ENCODE measurements at regions not wholly inside any gene's neighbourhood (a gene's known extent, or its start where the extent isn't known, plus 50 kb on each side); places are given as distances from the start of the nearest gene placed in this dataset.

GRCh38 chr6:44661221-44662008 lies 273.9 kb downstream of the CDC5L start:
- Histone ChIP-seq H3K9ac (ENCODE audit: low read length) (no peak overlapping the region), H3K36me3 (ENCODE audit: insufficient read depth, low read length) (no peaks in the 10 kb centered on the region), H4K20me1 (ENCODE audit: insufficient read depth) (no peaks in the 10 kb centered on the region), H3K27ac (ENCODE audit: low read length) (no peak overlapping the region), H3F3A (ENCODE audit: insufficient read depth, low read length, poor library complexity, severe bottlenecking) (no peaks in the 10 kb centered on the region), H3K4me3 (ENCODE audit: low read length) (no peak overlapping the region), H3K4me2 (ENCODE audit: low read length) (no peak overlapping the region), H2AFZ (ENCODE audit: low read depth, low read length) (no peak overlapping the region), H3K9me3 (ENCODE audit: low read length) (no peaks in the 10 kb centered on the region), H3K27me3 (ENCODE audit: insufficient read depth, low read depth, low read length) (no peaks in the 10 kb centered on the region), H3K9me2 (ENCODE audit: insufficient read depth, low read length) (no peaks in the 10 kb centered on the region), H3K79me2 (replicated peaks; ENCODE audit: insufficient read depth, low read length) (no peaks in the 10 kb centered on the region)
- TF ChIP-seq POLR2AphosphoS5 (IDR thresholded peaks at IDR 0.05) (no peak), SMC3 (conservative IDR thresholded peaks at IDR 0.05; ENCODE audit: poor library complexity) (no peak), CTCF (IDR thresholded peaks at IDR 0.05; ENCODE audit: poor library complexity, severe bottlenecking) (no peak), REST (IDR thresholded peaks at IDR 0.05; ENCODE audit: borderline replicate concordance) (no peak), MXI1 (conservative IDR thresholded peaks at IDR 0.05; ENCODE audit: poor library complexity, severe bottlenecking) (no peak), TAF1 (IDR thresholded peaks at IDR 0.05; ENCODE audit: low read depth) (no peak), RAD21 (conservative IDR thresholded peaks at IDR 0.05) (no peak), EZH2 (IDR thresholded peaks at IDR 0.05; ENCODE audit: borderline replicate concordance, insufficient read depth, low read length, poor library complexity, severe bottlenecking) (no peak), EP300 (conservative IDR thresholded peaks at IDR 0.05; ENCODE audit: poor library complexity, severe bottlenecking) (no peak)

- Histone ChIP-seq H3K27me3 (ENCODE audit: insufficient read depth, low read depth, low read length) (no peaks in the 10 kb centered on the region), H3K9me3 (ENCODE audit: low read length) (no peaks in the 10 kb centered on the region), H3K9me2 (ENCODE audit: insufficient read depth, low read length) (no peaks in the 10 kb centered on the region), H3K4me3 (ENCODE audit: low read length) (no peak overlapping the region), H3K36me3 (ENCODE audit: insufficient read depth, low read length) (no peaks in the 10 kb centered on the region), H4K20me1 (ENCODE audit: insufficient read depth) (no peaks in the 10 kb centered on the region), H2AFZ (ENCODE audit: low read depth, low read length) (no peak overlapping the region), H3K79me2 (replicated peaks; ENCODE audit: insufficient read depth, low read length) (no peaks in the 10 kb centered on the region), H3F3A (ENCODE audit: insufficient read depth, low read length, poor library complexity, severe bottlenecking) (no peaks in the 10 kb centered on the region), H3K4me2 (ENCODE audit: low read length) (no peak overlapping the region), H3K9ac (ENCODE audit: low read length) (no peak overlapping the region), H3K27ac (ENCODE audit: low read length) (no peak overlapping the region)
- TF ChIP-seq EP300 (conservative IDR thresholded peaks at IDR 0.05; ENCODE audit: poor library complexity, severe bottlenecking) (no peak), TAF1 (IDR thresholded peaks at IDR 0.05; ENCODE audit: low read depth) (no peak), REST (IDR thresholded peaks at IDR 0.05; ENCODE audit: borderline replicate concordance) (no peak), EZH2 (IDR thresholded peaks at IDR 0.05; ENCODE audit: borderline replicate concordance, insufficient read depth, low read length, poor library complexity, severe bottlenecking) (no peak), SMC3 (conservative IDR thresholded peaks at IDR 0.05; ENCODE audit: poor library complexity) (no peak), RAD21 (conservative IDR thresholded peaks at IDR 0.05) (no peak), CTCF (IDR thresholded peaks at IDR 0.05; ENCODE audit: poor library complexity, severe bottlenecking) (no peak)
These were observed 275.1 kb downstream of the CDC5L start for GRCh38 chr6:44662461-44663121.

Measured in neural cell (in vitro differentiated cells).